Loucy (cell line): ENCODE measurements at regions not wholly inside any gene's neighbourhood (a gene's known extent, or its start where the extent isn't known, plus 50 kb on each side); places are given as distances from the start of the nearest gene placed in this dataset.

Source experiments
- H2AFZ ChIP-seq: fragments of 200-600 bp; sonication (generic); 2 replicates; pipeline ENCODE4 v1.6.0; 2016; ENCODE audit warnings: antibody characterized with exemption, mild to moderate bottlenecking, low read length, moderate library complexity
- H3F3A ChIP-seq: fragments of 200-600 bp; 2 replicates; pipeline ENCODE4 v1.6.0; 2016; ENCODE audit warnings: antibody characterized with exemption, low read depth, mild to moderate bottlenecking
- H3K27me3 ChIP-seq: fragments of 200-600 bp; sonication (generic); 2 replicates; pipeline ENCODE4 v1.6.1; 2014; ENCODE audit warnings: low read length, mild to moderate bottlenecking; ENCODE audit not compliant: insufficient read depth, poor library complexity, severe bottlenecking
- H3K36me3 ChIP-seq: fragments of 200-600 bp; sonication (generic); 2 replicates; pipeline ENCODE4 v1.6.1; 2016; ENCODE audit warnings: low read length; ENCODE audit not compliant: insufficient read depth
- H3K4me1 ChIP-seq: fragments of 200-600 bp; sonication (generic); 2 replicates; pipeline ENCODE4 v1.5.1; 2014; ENCODE audit warnings: low read length, mild to moderate bottlenecking; ENCODE audit not compliant: insufficient read depth, poor library complexity, severe bottlenecking
- H3K4me2 ChIP-seq: fragments of 200-600 bp; sonication (generic); 2 replicates; pipeline ENCODE4 v1.6.0; 2014; ENCODE audit warnings: antibody characterized with exemption, low read length, low read depth, mild to moderate bottlenecking; ENCODE audit not compliant: poor library complexity, severe bottlenecking
- H3K4me3 ChIP-seq: fragments of 200-600 bp; sonication (generic); 2 replicates; pipeline ENCODE4 v1.5.1; 2014; ENCODE audit warnings: low read length, mild to moderate bottlenecking, mixed read lengths; ENCODE audit not compliant: poor library complexity, severe bottlenecking
- H3K79me2 ChIP-seq: fragments of 200-600 bp; sonication (generic); 2 replicates; pipeline ENCODE4 v1.6.1; 2014; ENCODE audit warnings: low read length; ENCODE audit not compliant: insufficient read depth
- H3K9ac ChIP-seq: fragments of 200-600 bp; sonication (generic); 2 replicates; pipeline ENCODE4 v1.6.0; 2014; ENCODE audit warnings: mild to moderate bottlenecking, low read depth, low read length, moderate library complexity; ENCODE audit not compliant: poor library complexity, severe bottlenecking
- H3K9me2 ChIP-seq: fragments of 200-600 bp; sonication (generic); replicated peaks from 2 replicates; pipeline ENCODE4 v1.6.1; 2016; ENCODE audit warnings: low read depth, low read length, mixed read lengths
- H3K9me3 ChIP-seq: fragments of 200-600 bp; sonication (generic); 2 replicates; pipeline ENCODE4 v1.6.1; 2014; ENCODE audit warnings: mild to moderate bottlenecking, antibody characterized with exemption, low read length, low read depth; ENCODE audit not compliant: insufficient read depth
- H4K20me1 ChIP-seq: fragments of 200-600 bp; sonication (generic); 2 replicates; pipeline ENCODE4 v1.6.0; 2014; ENCODE audit warnings: antibody characterized with exemption, low read length, mild to moderate bottlenecking; ENCODE audit not compliant: insufficient read depth, poor library complexity, severe bottlenecking
- EZH2phosphoT487 ChIP-seq: fragments of 200-600 bp; IDR thresholded peaks from 2 replicates; pipeline ENCODE4 v1.6.1; 2018; ENCODE audit warnings: antibody characterized with exemption, mild to moderate bottlenecking, moderate library complexity, borderline replicate concordance
- TF ChIP-seq, protein P1 (sequence below): fragments of 200-600 bp; sonication (generic); conservative IDR thresholded peaks from 2 replicates; pipeline ENCODE4 v1.5.1; 2014; ENCODE audit warnings: mild to moderate bottlenecking, antibody characterized with exemption, low read length

DNA sequence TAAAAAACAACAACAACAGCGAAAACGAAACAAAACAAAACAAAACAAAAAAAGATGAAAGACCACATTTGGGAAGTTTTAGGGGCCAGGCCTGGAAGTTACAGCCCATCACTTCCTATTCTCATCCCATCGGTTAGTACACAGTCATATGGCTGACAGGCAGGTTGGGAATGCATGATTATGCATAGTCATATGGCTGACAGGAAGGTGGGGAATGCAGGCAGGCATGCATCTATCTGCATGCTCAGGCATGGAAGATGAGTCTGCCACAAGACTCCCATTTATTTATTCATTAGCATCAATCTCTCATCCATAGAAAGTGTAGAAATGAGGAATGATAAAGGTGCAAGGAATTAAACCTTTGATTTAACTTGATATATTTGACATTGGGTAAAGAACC, 325.3 kb upstream of the MEX3C start:
- Histone ChIP-seq H3K9ac (no peak overlapping the region), H3K4me2 (no peak overlapping the region), H3K27me3 (no peaks in the 10 kb centered on the region), H3K36me3 (no peaks in the 10 kb centered on the region), H2AFZ (no peak overlapping the region), H3K9me2 (no peaks in the 10 kb centered on the region), H3K4me3 (no peak overlapping the region), H3K79me2 (no peaks in the 10 kb centered on the region), H3K9me3 (no peaks in the 10 kb centered on the region), H3F3A (no peaks in the 10 kb centered on the region), H3K4me1 (no peaks in the 10 kb centered on the region), H4K20me1 (no peaks in the 10 kb centered on the region)
- no peak for TF ChIP-seq EZH2phosphoT487
- TF ChIP-seq, protein P1, sequence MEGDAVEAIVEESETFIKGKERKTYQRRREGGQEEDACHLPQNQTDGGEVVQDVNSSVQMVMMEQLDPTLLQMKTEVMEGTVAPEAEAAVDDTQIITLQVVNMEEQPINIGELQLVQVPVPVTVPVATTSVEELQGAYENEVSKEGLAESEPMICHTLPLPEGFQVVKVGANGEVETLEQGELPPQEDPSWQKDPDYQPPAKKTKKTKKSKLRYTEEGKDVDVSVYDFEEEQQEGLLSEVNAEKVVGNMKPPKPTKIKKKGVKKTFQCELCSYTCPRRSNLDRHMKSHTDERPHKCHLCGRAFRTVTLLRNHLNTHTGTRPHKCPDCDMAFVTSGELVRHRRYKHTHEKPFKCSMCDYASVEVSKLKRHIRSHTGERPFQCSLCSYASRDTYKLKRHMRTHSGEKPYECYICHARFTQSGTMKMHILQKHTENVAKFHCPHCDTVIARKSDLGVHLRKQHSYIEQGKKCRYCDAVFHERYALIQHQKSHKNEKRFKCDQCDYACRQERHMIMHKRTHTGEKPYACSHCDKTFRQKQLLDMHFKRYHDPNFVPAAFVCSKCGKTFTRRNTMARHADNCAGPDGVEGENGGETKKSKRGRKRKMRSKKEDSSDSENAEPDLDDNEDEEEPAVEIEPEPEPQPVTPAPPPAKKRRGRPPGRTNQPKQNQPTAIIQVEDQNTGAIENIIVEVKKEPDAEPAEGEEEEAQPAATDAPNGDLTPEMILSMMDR = no peak

DNA sequence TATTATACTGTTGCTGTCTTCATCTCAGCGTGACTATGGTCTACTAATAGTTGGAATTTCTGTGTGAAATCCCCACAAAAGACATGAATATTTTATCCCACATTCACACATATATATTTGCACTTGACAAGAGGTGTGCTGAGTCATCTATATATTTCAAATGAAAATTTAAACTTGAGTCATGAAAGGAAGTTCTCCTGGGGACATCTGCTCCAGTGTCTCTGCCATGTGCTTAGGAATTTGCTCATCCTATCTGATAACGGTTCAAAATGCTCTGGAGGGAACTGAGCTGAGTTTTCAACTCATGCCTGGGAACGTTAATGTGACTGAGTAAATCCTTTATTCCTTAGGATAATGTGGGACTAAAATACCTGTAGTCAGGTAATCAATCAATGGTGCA, 326.2 kb upstream of the MEX3C start:
- no peaks in the 10 kb centered on the region for H3K9me3 ChIP-seq
- H3F3A ChIP-seq = no peaks in the 10 kb centered on the region
- no peak overlapping the region for H3K4me2 ChIP-seq
- H3K4me1 ChIP-seq = no peaks in the 10 kb centered on the region
- H3K27me3 ChIP-seq = no peaks in the 10 kb centered on the region
- H3K36me3 ChIP-seq = no peaks in the 10 kb centered on the region
- no peak overlapping the region for H2AFZ ChIP-seq
- no peaks in the 10 kb centered on the region for H4K20me1 ChIP-seq
- no peak overlapping the region for H3K9ac ChIP-seq
- H3K79me2 ChIP-seq = no peaks in the 10 kb centered on the region
- no peak for TF ChIP-seq EZH2phosphoT487
- TF ChIP-seq, protein P1 = no peak
- H3K9me2 ChIP-seq = no peaks in the 10 kb centered on the region
- no peak overlapping the region for H3K4me3 ChIP-seq

- TF ChIP-seq EZH2phosphoT487 = no peak
- TF ChIP-seq, protein P1 = no peak
- H3K27me3 ChIP-seq = no peaks in the 10 kb centered on the region
- no peaks in the 10 kb centered on the region for H3K9me2 ChIP-seq
- no peak overlapping the region for H3K4me3 ChIP-seq
- no peaks in the 10 kb centered on the region for H3K9me3 ChIP-seq
- no peak overlapping the region for H2AFZ ChIP-seq
- no peak overlapping the region for H3K9ac ChIP-seq
- no peaks in the 10 kb centered on the region for H3K36me3 ChIP-seq
- H3K4me2 ChIP-seq = no peak overlapping the region
- H4K20me1 ChIP-seq = no peaks in the 10 kb centered on the region
- H3K79me2 ChIP-seq = no peaks in the 10 kb centered on the region
- no peaks in the 10 kb centered on the region for H3F3A ChIP-seq
- no peaks in the 10 kb centered on the region for H3K4me1 ChIP-seq
Observed at GRCh38 chr18:51525453-51526225, 328.2 kb upstream of the MEX3C start.
